SH-SY5Y (cell line): ENCODE measurements at regions not wholly inside any gene's neighbourhood (a gene's known extent, or its start where the extent isn't known, plus 50 kb on each side); places are given as distances from the start of the nearest gene placed in this dataset.

Source experiments
- GATA2 ChIP-seq: IDR thresholded peaks from 2 replicates; pipeline ENCODE4 v1.6.1; 2011; ENCODE audit warnings: mild to moderate bottlenecking, low read depth, low read length
- GATA3 ChIP-seq: IDR thresholded peaks from 2 replicates; pipeline ENCODE4 v1.6.1; 2011; ENCODE audit warnings: low read depth, mild to moderate bottlenecking, low read length, moderate library complexity

- no peak for TF ChIP-seq GATA2
- no peak for TF ChIP-seq GATA3
These were observed 726.7 kb downstream of the METTL15 start for GRCh38 chr11:28834877-28835276.
